ENCODE measurements at regions not wholly inside any gene's neighbourhood (a gene's known extent, or its start where the extent isn't known, plus 50 kb on each side); places are given as distances from the start of the nearest gene placed in this dataset.

DNA sequence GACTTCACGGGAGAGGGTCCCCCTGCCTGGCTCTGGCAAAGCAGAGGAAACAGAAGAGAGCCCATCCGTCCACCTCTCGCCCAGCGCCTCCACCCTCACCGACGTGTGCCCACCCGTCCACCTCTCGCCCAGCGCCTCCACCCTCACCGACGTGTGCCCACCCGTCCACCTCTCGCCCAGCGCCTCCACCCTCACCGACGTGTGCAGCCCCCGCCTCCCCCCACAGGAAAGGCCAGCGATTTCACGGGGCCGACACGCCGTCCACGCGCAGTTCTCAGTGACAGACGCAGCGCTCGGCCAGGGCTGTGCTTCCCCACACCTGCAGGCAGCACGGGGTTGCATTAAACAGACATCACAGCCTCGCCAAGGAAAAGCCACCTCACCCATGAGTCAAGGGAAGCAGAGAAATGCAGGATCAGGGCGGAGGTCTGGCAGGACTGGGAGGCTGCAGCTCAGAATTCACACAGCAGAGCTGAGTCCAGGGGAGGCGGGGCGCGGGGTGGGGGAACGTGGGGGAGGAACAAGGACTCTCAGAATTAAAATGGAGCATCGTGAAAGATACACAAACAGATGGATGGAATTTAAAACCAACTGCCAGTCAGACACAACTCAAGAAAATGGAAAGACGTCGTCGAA lies 377.7 kb downstream of the BRD1 start:
- ATAC-seq (ENCODE audit: low read depth) = no peak
- H3K4me3 ChIP-seq (ENCODE audit: severe bottlenecking) = no peak overlapping the region
- no peaks in the 10 kb centered on the region for H3K9me3 ChIP-seq (ENCODE audit: severe bottlenecking)
- no peaks in the 10 kb centered on the region for H3K36me3 ChIP-seq (ENCODE audit: low read depth)
- H3K27me3 ChIP-seq (ENCODE audit: insufficient read depth, poor library complexity, severe bottlenecking) = peaks cover 18% of the 10 kb centered on the region
- DNase-seq (ENCODE audit: low spot score) = no peak
- TF ChIP-seq, protein P1, sequence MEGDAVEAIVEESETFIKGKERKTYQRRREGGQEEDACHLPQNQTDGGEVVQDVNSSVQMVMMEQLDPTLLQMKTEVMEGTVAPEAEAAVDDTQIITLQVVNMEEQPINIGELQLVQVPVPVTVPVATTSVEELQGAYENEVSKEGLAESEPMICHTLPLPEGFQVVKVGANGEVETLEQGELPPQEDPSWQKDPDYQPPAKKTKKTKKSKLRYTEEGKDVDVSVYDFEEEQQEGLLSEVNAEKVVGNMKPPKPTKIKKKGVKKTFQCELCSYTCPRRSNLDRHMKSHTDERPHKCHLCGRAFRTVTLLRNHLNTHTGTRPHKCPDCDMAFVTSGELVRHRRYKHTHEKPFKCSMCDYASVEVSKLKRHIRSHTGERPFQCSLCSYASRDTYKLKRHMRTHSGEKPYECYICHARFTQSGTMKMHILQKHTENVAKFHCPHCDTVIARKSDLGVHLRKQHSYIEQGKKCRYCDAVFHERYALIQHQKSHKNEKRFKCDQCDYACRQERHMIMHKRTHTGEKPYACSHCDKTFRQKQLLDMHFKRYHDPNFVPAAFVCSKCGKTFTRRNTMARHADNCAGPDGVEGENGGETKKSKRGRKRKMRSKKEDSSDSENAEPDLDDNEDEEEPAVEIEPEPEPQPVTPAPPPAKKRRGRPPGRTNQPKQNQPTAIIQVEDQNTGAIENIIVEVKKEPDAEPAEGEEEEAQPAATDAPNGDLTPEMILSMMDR (IDR thresholded peaks at IDR 0.05; ENCODE audit: poor library complexity, severe bottlenecking) = no peak
- no peaks in the 10 kb centered on the region for H3K4me1 ChIP-seq (ENCODE audit: insufficient read depth, poor library complexity, severe bottlenecking)
- H3K27ac ChIP-seq (ENCODE audit: poor library complexity, severe bottlenecking) = no peak overlapping the region

DNA sequence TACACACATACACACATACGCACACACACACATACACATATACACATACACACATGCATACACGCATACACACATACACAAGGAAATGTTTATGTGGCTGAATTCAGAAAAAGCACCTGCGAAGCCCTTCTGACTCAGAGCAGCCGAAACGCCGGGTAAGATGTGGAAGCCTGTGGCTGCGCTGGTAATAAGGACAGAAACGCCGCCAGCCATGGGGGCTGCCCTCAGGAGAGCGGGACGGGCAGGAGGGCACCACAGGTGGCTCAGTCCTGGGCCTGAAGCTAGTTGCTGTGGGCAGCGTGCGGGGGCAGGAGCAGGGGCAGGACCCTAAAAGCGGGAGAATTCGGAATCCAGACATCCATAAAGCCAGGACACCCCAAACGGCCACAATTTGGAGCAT lies 378.3 kb downstream of the BRD1 start:
- H3K36me3 ChIP-seq (ENCODE audit: low read depth) = no peaks in the 10 kb centered on the region
- TF ChIP-seq, protein P1 (IDR thresholded peaks at IDR 0.05; ENCODE audit: poor library complexity, severe bottlenecking) = no peak
- DNase-seq (ENCODE audit: low spot score) (no peak), ATAC-seq (ENCODE audit: low read depth) (no peak)
- peaks cover 18% of the 10 kb centered on the region for H3K27me3 ChIP-seq (ENCODE audit: insufficient read depth, poor library complexity, severe bottlenecking)
- no peak overlapping the region for H3K4me3 ChIP-seq (ENCODE audit: severe bottlenecking)
- H3K4me1 ChIP-seq (ENCODE audit: insufficient read depth, poor library complexity, severe bottlenecking) = no peaks in the 10 kb centered on the region
- H3K9me3 ChIP-seq (ENCODE audit: severe bottlenecking) = no peaks in the 10 kb centered on the region
- H3K27ac ChIP-seq (ENCODE audit: poor library complexity, severe bottlenecking) = no peak overlapping the region

DNA sequence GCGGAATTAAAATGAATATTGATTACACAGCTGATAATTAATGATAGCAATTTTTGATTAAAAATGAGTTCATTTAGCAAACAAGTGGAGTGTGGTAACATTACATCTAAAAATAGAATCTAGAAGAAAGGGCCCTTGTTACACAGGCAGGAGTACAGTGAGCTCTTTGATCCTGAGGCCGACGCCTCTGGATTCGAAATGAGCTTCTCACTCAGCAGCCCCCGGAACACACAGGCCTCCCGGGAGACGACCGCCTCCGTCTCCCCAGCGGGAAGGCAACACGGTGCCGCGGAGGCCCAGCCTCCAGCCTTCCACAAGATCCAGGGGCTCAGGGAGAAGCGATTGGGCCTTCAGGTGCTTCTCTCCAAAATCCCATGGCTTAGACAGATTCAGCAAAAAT lies 379.1 kb downstream of the BRD1 start:
- Histone ChIP-seq H3K4me3 (ENCODE audit: severe bottlenecking) (no peak overlapping the region), H3K9me3 (ENCODE audit: severe bottlenecking) (no peaks in the 10 kb centered on the region), H3K4me1 (ENCODE audit: insufficient read depth, poor library complexity, severe bottlenecking) (no peaks in the 10 kb centered on the region), H3K36me3 (ENCODE audit: low read depth) (no peaks in the 10 kb centered on the region), H3K27me3 (ENCODE audit: insufficient read depth, poor library complexity, severe bottlenecking) (peaks cover 18% of the 10 kb centered on the region), H3K27ac (ENCODE audit: poor library complexity, severe bottlenecking) (no peak overlapping the region)
- TF ChIP-seq, protein P1 (IDR thresholded peaks at IDR 0.05; ENCODE audit: poor library complexity, severe bottlenecking) = no peak
- DNase-seq (ENCODE audit: low spot score) = no peak
- no peak for ATAC-seq (ENCODE audit: low read depth)

DNA sequence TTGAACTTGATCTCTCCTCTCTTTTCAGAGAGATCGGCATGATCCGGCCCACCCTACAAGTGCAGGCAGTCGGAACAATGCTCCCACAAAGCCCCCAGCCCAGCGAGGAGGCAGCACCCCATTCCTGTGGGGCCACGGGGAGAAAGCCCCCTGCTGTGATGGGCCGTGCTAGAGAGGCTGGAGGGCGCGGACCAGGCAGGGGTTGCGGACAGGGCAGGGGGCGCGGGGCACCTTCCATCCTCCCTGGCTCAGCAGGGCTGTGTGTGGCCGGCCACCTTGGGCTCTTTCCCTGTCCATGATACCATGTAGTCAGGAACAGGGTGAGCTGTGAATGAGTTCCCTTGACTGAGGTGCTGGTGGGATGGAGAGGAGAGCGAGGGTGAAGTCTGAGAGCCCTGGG lies 379.8 kb downstream of the BRD1 start:
- TF ChIP-seq, protein P1 (IDR thresholded peaks at IDR 0.05; ENCODE audit: poor library complexity, severe bottlenecking) = no peak
- Histone ChIP-seq H3K27me3 (ENCODE audit: insufficient read depth, poor library complexity, severe bottlenecking) (peaks cover 18% of the 10 kb centered on the region), H3K36me3 (ENCODE audit: low read depth) (no peaks in the 10 kb centered on the region), H3K4me3 (ENCODE audit: severe bottlenecking) (no peak overlapping the region), H3K4me1 (ENCODE audit: insufficient read depth, poor library complexity, severe bottlenecking) (no peaks in the 10 kb centered on the region), H3K9me3 (ENCODE audit: severe bottlenecking) (no peaks in the 10 kb centered on the region), H3K27ac (ENCODE audit: poor library complexity, severe bottlenecking) (no peak overlapping the region)
- DNase-seq (ENCODE audit: low spot score) (no peak), ATAC-seq (ENCODE audit: low read depth) (no peak)
